ENCODE measurements at regions not wholly inside any gene's neighbourhood (a gene's known extent, or its start where the extent isn't known, plus 50 kb on each side); places are given as distances from the start of the nearest gene placed in this dataset.

- no peaks in the 10 kb centered on the region for H3K4me1 ChIP-seq (ENCODE audit: insufficient read depth, low read length)
- H3K9ac ChIP-seq (ENCODE audit: low read depth, low read length) = no peak overlapping the region
- no peaks in the 10 kb centered on the region for H3K36me3 ChIP-seq (ENCODE audit: insufficient read depth, low read length)
- no peaks in the 10 kb centered on the region for H3K9me3 ChIP-seq (ENCODE audit: control insufficient read depth, insufficient read depth, low read length)
Observed at GRCh38 chr10:84820120-84820519, 491.7 kb downstream of the CCSER2 start.

GRCh38 chr10:84820596-84820995 lies 492.2 kb downstream of the CCSER2 start:
- Histone ChIP-seq H3K4me1 (ENCODE audit: insufficient read depth, low read length) (no peaks in the 10 kb centered on the region), H3K9ac (ENCODE audit: low read depth, low read length) (no peak overlapping the region), H3K36me3 (ENCODE audit: insufficient read depth, low read length) (no peaks in the 10 kb centered on the region), H3K9me3 (ENCODE audit: control insufficient read depth, insufficient read depth, low read length) (no peaks in the 10 kb centered on the region)

- no peak overlapping the region for H3K9ac ChIP-seq (ENCODE audit: low read depth, low read length)
- H3K9me3 ChIP-seq (ENCODE audit: control insufficient read depth, insufficient read depth, low read length) = no peaks in the 10 kb centered on the region
- H3K36me3 ChIP-seq (ENCODE audit: insufficient read depth, low read length) = no peaks in the 10 kb centered on the region
- no peaks in the 10 kb centered on the region for H3K4me1 ChIP-seq (ENCODE audit: insufficient read depth, low read length)
Observed at GRCh38 chr10:84822931-84823630, 494.7 kb downstream of the CCSER2 start.

- no peaks in the 10 kb centered on the region for H3K4me1 ChIP-seq (ENCODE audit: insufficient read depth, low read length)
- no peaks in the 10 kb centered on the region for H3K36me3 ChIP-seq (ENCODE audit: insufficient read depth, low read length)
- H3K9ac ChIP-seq (ENCODE audit: low read depth, low read length) = no peak overlapping the region
- no peaks in the 10 kb centered on the region for H3K9me3 ChIP-seq (ENCODE audit: control insufficient read depth, insufficient read depth, low read length)
Observed at GRCh38 chr10:84824525-84824924, 496.1 kb downstream of the CCSER2 start.

- no peaks in the 10 kb centered on the region for H3K4me1 ChIP-seq (ENCODE audit: insufficient read depth, low read length)
- no peaks in the 10 kb centered on the region for H3K9me3 ChIP-seq (ENCODE audit: control insufficient read depth, insufficient read depth, low read length)
- no peaks in the 10 kb centered on the region for H3K36me3 ChIP-seq (ENCODE audit: insufficient read depth, low read length)
- no peak overlapping the region for H3K9ac ChIP-seq (ENCODE audit: low read depth, low read length)
Observed at GRCh38 chr10:84825330-84825729, 496.9 kb downstream of the CCSER2 start.

GRCh38 chr10:84826704-84827103 lies 498.3 kb downstream of the CCSER2 start:
- no peaks in the 10 kb centered on the region for H3K36me3 ChIP-seq (ENCODE audit: insufficient read depth, low read length)
- H3K9me3 ChIP-seq (ENCODE audit: control insufficient read depth, insufficient read depth, low read length) = no peaks in the 10 kb centered on the region
- H3K9ac ChIP-seq (ENCODE audit: low read depth, low read length) = no peak overlapping the region
- no peaks in the 10 kb centered on the region for H3K4me1 ChIP-seq (ENCODE audit: insufficient read depth, low read length)

- H3K9me3 ChIP-seq (ENCODE audit: control insufficient read depth, insufficient read depth, low read length) = no peaks in the 10 kb centered on the region
- H3K9ac ChIP-seq (ENCODE audit: low read depth, low read length) = no peak overlapping the region
- H3K4me1 ChIP-seq (ENCODE audit: insufficient read depth, low read length) = no peaks in the 10 kb centered on the region
- H3K36me3 ChIP-seq (ENCODE audit: insufficient read depth, low read length) = no peaks in the 10 kb centered on the region
Observed at GRCh38 chr10:84829131-84829530, 500.7 kb downstream of the CCSER2 start.

- no peaks in the 10 kb centered on the region for H3K9me3 ChIP-seq (ENCODE audit: control insufficient read depth, insufficient read depth, low read length)
- no peaks in the 10 kb centered on the region for H3K4me1 ChIP-seq (ENCODE audit: insufficient read depth, low read length)
- H3K36me3 ChIP-seq (ENCODE audit: insufficient read depth, low read length) = no peaks in the 10 kb centered on the region
- H3K9ac ChIP-seq (ENCODE audit: low read depth, low read length) = no peak overlapping the region
Observed at GRCh38 chr10:84837041-84837812, 508.8 kb downstream of the CCSER2 start.

- Histone ChIP-seq H3K9me3 (ENCODE audit: control insufficient read depth, insufficient read depth, low read length) (no peaks in the 10 kb centered on the region), H3K9ac (ENCODE audit: low read depth, low read length) (no peak overlapping the region), H3K36me3 (ENCODE audit: insufficient read depth, low read length) (no peaks in the 10 kb centered on the region), H3K4me1 (ENCODE audit: insufficient read depth, low read length) (no peaks in the 10 kb centered on the region)
Observed at GRCh38 chr10:84837877-84838276, 509.5 kb downstream of the CCSER2 start.

- no peaks in the 10 kb centered on the region for H3K9me3 ChIP-seq (ENCODE audit: control insufficient read depth, insufficient read depth, low read length)
- H3K36me3 ChIP-seq (ENCODE audit: insufficient read depth, low read length) = no peaks in the 10 kb centered on the region
- H3K9ac ChIP-seq (ENCODE audit: low read depth, low read length) = no peak overlapping the region
- no peaks in the 10 kb centered on the region for H3K4me1 ChIP-seq (ENCODE audit: insufficient read depth, low read length)
Observed at GRCh38 chr10:84838851-84839250, 510.5 kb downstream of the CCSER2 start.

GRCh38 chr10:84842593-84842992 lies 514.2 kb downstream of the CCSER2 start:
- H3K9me3 ChIP-seq (ENCODE audit: control insufficient read depth, insufficient read depth, low read length) = no peaks in the 10 kb centered on the region
- H3K9ac ChIP-seq (ENCODE audit: low read depth, low read length) = no peak overlapping the region
- no peaks in the 10 kb centered on the region for H3K36me3 ChIP-seq (ENCODE audit: insufficient read depth, low read length)
- H3K4me1 ChIP-seq (ENCODE audit: insufficient read depth, low read length) = no peaks in the 10 kb centered on the region

- Histone ChIP-seq H3K36me3 (ENCODE audit: insufficient read depth, low read length) (no peaks in the 10 kb centered on the region), H3K4me1 (ENCODE audit: insufficient read depth, low read length) (no peaks in the 10 kb centered on the region), H3K9me3 (ENCODE audit: control insufficient read depth, insufficient read depth, low read length) (no peaks in the 10 kb centered on the region), H3K9ac (ENCODE audit: low read depth, low read length) (no peak overlapping the region)
Observed at GRCh38 chr10:84844461-84844860, 516.1 kb downstream of the CCSER2 start.

GRCh38 chr10:84845628-84846261 lies 517.4 kb downstream of the CCSER2 start:
- Histone ChIP-seq H3K36me3 (ENCODE audit: insufficient read depth, low read length) (no peaks in the 10 kb centered on the region), H3K9me3 (ENCODE audit: control insufficient read depth, insufficient read depth, low read length) (no peaks in the 10 kb centered on the region), H3K4me1 (ENCODE audit: insufficient read depth, low read length) (no peaks in the 10 kb centered on the region), H3K9ac (ENCODE audit: low read depth, low read length) (no peak overlapping the region)

- H3K4me1 ChIP-seq (ENCODE audit: insufficient read depth, low read length) = no peaks in the 10 kb centered on the region
- H3K9me3 ChIP-seq (ENCODE audit: control insufficient read depth, insufficient read depth, low read length) = no peaks in the 10 kb centered on the region; the same call in 1 of the 2 replicates
- no peaks in the 10 kb centered on the region for H3K36me3 ChIP-seq (ENCODE audit: insufficient read depth, low read length)
- H3K9ac ChIP-seq (ENCODE audit: low read depth, low read length) = no peak overlapping the region
Observed at GRCh38 chr10:84846658-84847316, 518.4 kb downstream of the CCSER2 start.

Data from ES-I3 (cell line).